SW 1271 (cell line): ENCODE measurements at regions not wholly inside any gene's neighbourhood (a gene's known extent, or its start where the extent isn't known, plus 50 kb on each side); places are given as distances from the start of the nearest gene placed in this dataset.
A peak's percentile ranks its signal among the peaks of the same experiment; 100 is the strongest.

Experiments used
- DNase-seq, 2 experiments: peaks; one replicate each; lab custom pipeline; 2025; lab: John Stamatoyannopoulos, UW

- no peak for DNase-seq
Measured at GRCh38 chr6:50217841-50218240, 168.1 kb upstream of the DEFB112 start.

DNA sequence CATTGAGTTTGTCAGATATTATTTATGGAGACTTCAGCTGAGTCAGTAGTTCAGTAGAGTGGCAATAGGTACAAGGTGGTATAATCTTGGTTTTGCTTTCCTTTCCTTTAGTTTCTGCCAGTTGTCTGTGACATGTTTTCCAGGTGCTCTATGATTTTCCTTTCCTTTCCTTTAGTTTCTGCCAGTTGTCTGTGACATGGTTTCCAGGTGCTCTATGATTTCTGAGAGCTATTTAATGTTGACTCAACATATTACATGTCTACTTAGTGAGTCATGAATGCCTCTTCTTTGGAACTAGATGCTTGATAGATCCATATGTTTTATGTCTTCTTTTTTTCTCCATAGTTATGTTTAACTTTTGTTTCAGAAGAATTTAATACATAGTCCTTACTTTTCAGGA lies 186.4 kb upstream of the DEFB112 start:
- no peak for DNase-seq

GRCh38 chr6:50239853-50240252 lies 190.1 kb upstream of the DEFB112 start:
- no peak for DNase-seq

DNA sequence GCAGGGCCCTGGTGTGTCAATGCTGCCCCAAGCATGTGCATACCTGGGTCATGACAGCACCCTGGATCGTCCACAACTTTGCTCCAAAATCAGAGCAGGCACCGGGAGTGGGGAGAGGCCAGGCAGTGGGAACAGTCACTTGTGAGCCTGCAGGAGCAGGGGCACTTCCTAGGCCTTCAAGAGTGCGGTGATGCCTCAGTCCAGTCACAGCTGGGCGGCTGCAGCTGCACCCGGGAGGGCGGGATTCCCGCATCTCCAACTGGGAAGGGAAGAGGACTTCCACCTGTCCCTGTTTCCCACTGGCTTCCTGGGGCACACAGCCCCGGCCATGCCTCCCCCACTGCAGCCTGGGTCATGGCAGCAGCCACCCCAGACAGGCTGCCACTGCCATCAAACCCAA lies 191.3 kb upstream of the DEFB112 start:
- no peak for DNase-seq

DNA sequence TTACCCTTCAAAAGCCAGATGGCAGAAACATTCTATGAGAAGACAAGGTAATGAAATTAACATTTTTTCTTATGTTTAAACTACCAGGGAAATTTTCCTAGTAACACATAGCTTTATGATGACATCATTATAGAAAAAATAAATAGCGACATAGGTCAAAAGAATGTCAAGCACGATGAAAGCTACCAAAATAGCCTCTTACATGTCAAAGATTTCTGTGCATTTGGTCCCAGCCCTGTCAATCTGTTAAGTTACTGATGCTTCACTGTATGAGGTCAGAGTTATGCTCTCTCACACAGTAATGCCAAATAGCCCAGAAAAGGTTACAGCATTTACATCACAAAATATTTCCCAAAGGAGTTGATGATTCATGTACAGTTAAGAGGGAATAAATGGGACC lies 199.8 kb upstream of the DEFB112 start:
- peak in 1 of 2 experiments; percentile 19 for DNase-seq

GRCh38 chr6:50257322-50257721 lies 207.6 kb upstream of the DEFB112 start:
- DNase-seq: no peak

DNA sequence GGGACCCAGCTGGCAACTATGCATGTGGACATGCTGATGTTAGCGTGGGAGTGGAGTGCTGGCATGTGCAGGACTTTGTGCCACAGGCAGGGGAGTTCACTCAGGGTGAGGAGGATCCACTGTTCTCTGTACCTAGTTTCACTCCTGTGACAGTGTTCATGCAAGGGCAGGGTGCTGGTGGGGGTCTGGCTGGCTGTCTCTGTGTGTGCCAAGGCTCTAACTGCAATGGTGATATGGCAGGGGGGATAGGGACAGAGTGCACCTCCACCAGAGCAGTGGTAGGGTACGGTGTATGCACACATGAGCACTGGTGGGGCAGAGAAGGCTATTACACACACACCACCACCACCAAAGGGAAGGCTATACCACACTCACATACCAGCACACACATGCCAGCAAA lies 210.2 kb upstream of the DEFB112 start:
- DNase-seq: no peak

DNA sequence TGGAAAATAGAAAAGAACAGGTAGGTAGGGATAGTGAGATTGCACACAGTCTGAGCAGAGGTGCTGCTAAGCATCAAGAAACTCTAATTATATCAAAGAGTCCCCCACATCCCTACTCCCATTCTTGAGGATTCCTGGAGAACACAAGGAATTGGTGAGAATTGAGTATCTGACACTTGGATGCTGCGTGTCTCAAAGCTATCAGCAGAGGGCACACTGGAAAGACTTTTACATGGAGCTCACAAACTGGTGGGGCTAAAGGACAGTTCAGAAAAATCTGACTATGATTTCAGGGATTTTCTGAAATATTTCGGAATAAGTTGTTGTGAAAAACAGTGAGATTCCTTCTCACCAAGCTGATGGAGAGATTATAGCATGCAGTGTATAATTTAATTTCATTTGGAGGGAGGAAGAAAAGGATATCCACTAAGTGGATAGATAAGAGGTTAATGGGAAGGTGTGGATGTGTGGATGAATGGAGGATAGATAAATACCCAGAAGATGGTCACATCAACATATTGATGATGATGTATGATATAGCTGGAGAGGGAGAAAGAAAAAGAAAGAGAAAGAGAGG lies 215.4 kb upstream of the DEFB112 start:
- DNase-seq: peak in 1 of 2 experiments; percentile 21

DNA sequence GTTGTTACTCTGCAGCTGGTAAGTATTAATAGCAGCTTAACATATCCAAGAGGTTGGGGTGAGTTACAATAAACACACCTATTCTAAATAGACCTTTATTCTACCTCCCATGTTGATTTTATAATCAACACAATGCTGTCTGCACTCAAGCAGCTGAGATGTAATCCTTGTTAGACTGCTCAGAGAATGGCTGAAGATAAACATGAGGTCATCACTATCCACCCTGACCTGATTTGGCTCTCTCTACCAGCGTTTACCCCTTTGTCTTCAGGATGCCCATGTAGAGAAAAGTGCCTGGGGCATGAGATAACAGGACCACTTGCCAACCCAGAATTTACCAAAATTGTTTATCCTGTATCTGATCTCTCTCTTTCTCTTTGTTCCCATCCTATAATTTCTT lies 220.7 kb upstream of the DEFB112 start:
- no peak for DNase-seq

DNA sequence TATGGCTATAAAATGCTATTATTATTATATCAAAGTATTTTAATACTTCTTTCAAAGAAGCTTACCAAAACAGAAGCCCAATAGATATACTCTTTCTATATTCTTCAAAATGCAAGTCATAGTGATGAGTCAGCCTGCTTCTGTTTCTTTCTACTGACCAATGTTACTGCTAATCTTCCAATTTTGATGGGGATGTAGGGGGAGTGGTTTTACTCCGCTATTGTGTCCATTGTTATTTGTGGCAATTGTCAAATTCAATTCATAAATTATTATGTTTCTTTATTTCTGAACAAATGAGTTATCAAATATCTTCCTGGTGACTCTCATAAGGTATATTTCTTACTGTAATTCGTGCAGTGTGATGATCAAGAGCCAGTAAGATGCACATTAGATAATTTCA lies 221.5 kb upstream of the DEFB112 start:
- no peak for DNase-seq

GRCh38 chr6:50271817-50272216 lies 222.1 kb upstream of the DEFB112 start:
- DNase-seq: no peak

DNA sequence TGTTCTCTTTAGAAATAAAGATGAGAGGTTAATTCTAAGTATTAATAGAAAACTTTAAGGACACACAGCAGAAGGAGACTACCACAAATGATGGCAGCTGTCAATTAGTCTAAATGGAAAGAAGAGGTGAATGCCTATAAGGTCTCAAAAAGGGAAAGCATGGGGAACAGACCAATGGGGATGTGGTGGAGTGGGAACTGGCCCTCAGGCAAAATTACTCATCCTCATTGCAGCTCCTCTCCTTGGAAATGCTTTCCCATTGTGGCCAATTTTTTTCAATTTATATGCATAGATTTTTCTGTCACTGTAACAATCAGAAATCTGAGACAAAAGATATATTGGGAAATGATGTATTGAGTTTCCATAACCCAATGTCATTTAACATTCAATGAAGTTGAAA lies 222.9 kb upstream of the DEFB112 start:
- no peak for DNase-seq

DNA sequence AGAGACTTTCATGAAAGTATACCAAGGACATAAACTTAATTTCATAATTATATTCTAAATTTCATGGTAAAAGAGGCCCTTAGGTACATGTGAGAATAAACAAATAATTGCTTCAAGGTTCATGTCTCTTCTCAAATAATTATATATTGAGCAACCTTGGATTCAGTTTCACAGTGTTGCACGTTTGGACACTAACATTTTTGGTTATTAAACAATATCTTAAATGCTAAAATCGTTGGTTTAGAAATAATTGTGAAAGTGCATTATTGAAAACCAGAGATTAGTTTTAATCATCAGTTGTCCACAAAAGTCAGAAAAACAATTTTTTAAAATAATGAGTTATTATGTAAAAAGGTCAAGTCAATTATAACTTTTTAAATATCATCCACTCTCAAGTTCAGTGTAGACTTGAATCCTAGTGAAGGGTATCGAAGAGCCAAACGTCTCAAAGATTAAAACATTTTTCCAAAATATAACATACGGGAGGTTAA lies 227.1 kb upstream of the DEFB112 start:
- no peak for DNase-seq

GRCh38 chr6:50277774-50278173 lies 228.0 kb upstream of the DEFB112 start:
- DNase-seq: no peak

DNA sequence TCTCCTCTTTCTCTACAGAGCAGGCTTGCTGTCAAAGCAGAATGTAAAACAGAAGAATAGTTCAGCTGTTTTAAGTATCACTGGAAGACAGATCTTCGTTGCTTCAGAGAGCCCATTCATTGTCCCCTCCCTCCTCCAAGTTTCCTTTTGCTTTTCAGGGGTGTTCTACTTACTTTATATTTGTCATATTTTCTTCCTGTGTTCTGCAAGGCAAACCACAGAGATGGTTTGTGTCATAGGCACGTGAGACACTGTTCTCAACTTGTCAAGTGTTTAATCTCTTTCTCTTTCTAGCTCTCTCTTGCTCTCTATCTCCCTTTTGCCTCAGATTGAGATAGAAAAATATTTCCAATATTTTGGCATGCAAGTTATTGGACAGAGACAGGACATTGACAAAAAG lies 228.9 kb upstream of the DEFB112 start:
- no peak for DNase-seq

DNA sequence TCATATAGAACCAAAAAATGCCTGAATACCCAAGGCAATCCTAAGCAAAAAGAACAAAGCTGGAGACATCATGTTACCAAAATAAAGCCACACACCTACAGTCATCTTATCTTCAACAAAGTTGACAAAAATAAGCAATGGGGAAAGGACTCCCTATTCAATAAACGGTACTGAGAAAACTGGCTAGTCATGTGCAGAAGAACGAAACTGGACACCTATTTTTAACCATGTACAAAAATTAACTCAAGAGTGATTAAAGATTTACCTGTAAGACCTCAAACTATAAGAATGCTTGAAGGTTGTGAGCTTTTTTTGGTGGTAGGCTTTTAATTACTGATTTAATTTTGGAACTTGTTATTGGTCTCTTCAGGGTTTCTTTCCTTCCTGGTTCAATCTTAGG lies 236.0 kb upstream of the DEFB112 start:
- no peak for DNase-seq

GRCh38 chr6:50288241-50288640 lies 238.5 kb upstream of the DEFB112 start:
- no peak for DNase-seq

DNA sequence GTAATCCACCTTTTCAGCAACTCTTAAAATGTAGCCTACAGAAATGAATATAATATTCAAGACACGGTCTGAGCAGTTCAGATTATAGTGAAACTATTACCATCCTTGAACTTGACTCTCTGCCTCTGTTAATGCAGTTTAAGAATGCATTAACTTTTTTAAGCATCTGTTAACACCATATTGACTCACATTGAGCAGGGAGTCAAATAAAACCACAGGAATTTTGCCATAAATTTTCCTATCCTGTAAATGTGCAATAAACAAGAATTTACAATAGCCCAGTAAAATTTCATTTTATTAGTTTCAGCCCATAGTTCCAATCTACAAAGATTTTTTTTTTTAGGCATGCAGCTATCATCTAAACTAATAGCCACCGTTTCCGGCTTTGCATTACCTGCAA lies 239.2 kb upstream of the DEFB112 start:
- DNase-seq: no peak

- DNase-seq: no peak
Measured at GRCh38 chr6:50289366-50289765, 239.6 kb upstream of the DEFB112 start.

GRCh38 chr6:50301307-50301706 lies 251.6 kb upstream of the DEFB112 start:
- no peak for DNase-seq

GRCh38 chr6:50305660-50306059 lies 255.9 kb upstream of the DEFB112 start:
- no peak for DNase-seq

DNA sequence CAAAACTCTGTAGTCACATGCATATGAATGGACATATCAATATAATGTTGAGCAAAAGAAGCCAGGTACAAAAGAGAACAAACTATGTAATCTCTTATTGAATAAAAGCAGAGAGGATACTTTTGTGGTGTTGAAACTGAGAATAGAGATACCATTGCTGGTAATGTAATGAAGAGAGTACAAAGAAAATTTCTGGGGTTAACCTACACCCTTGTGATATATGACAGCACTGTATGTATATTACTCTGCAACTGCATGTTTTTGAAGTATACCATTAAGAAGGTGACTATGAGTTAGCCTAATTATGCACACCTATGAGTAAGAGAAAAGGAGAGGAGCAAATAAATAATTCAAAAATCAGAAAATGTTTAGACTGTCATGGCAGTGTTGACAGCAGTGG lies 268.8 kb upstream of the DEFB112 start:
- no peak for DNase-seq

GRCh38 chr6:50330347-50330746 lies 280.6 kb upstream of the DEFB112 start:
- no peak for DNase-seq

- no peak for DNase-seq
Measured at GRCh38 chr6:50330963-50331362, 281.2 kb upstream of the DEFB112 start.

- DNase-seq: no peak
Measured at GRCh38 chr6:50333696-50334095, 284.0 kb upstream of the DEFB112 start.
